DOHH2 (cell line): ENCODE measurements at regions not wholly inside any gene's neighbourhood (a gene's known extent, or its start where the extent isn't known, plus 50 kb on each side); places are given as distances from the start of the nearest gene placed in this dataset.

Source experiments
- H3F3A ChIP-seq: fragments of 200-600 bp; sonication (generic), shearing (Covaris generic); 2 replicates; pipeline ENCODE4 v1.6.0; 2016; ENCODE audit warnings: antibody characterized with exemption, mild to moderate bottlenecking; ENCODE audit not compliant: control insufficient read depth, insufficient read depth
- H3K27ac ChIP-seq: fragments of 200-600 bp; sonication (generic); 2 replicates; pipeline ENCODE4 v1.5.1; 2014; ENCODE audit warnings: low read depth, mild to moderate bottlenecking, low read length, moderate library complexity
- H3K27me3 ChIP-seq: fragments of 200-600 bp; sonication (generic); 2 replicates; pipeline ENCODE4 v1.6.1; 2014; ENCODE audit warnings: mild to moderate bottlenecking, low read length, mixed read lengths; ENCODE audit not compliant: control insufficient read depth
- H3K36me3 ChIP-seq: fragments of 200-600 bp; sonication (generic); 2 replicates; pipeline ENCODE4 v1.6.1; 2014; ENCODE audit warnings: mild to moderate bottlenecking, low read length, moderate library complexity, mixed read lengths; ENCODE audit not compliant: control insufficient read depth
- H3K4me1 ChIP-seq: fragments of 200-600 bp; sonication (generic); 2 replicates; pipeline ENCODE4 v1.6.1; 2014; ENCODE audit warnings: mild to moderate bottlenecking, low read length, mixed read lengths; ENCODE audit not compliant: control insufficient read depth
- H3K4me2 ChIP-seq: fragments of 200-600 bp; sonication (generic); 2 replicates; pipeline ENCODE4 v1.6.0; 2014; ENCODE audit warnings: mild to moderate bottlenecking, low read length, moderate library complexity
- H3K4me3 ChIP-seq: fragments of 200-600 bp; sonication (generic); 2 replicates; pipeline ENCODE4 v1.5.1; 2014; ENCODE audit warnings: mild to moderate bottlenecking, low read length, mixed read lengths
- H3K79me2 ChIP-seq: fragments of 200-600 bp; sonication (generic); 2 replicates; pipeline ENCODE4 v1.6.1; 2014; ENCODE audit warnings: mild to moderate bottlenecking, low read length, mixed read lengths; ENCODE audit not compliant: control insufficient read depth
- H3K9me2 ChIP-seq: fragments of 200-600 bp; sonication (generic); replicated peaks from 2 replicates; pipeline ENCODE4 v1.6.1; 2014; ENCODE audit warnings: mild to moderate bottlenecking, low read length, mixed read lengths; ENCODE audit not compliant: control insufficient read depth
- H3K9me3 ChIP-seq: fragments of 200-600 bp; sonication (generic); 2 replicates; pipeline ENCODE4 v1.6.1; 2014; ENCODE audit warnings: antibody characterized with exemption, low read length, mixed read lengths; ENCODE audit not compliant: control insufficient read depth, insufficient read depth
- H4K20me1 ChIP-seq: fragments of 200-600 bp; sonication (generic); 2 replicates; pipeline ENCODE4 v1.6.0; 2014; ENCODE audit warnings: low read depth, mild to moderate bottlenecking, antibody characterized with exemption, low read length, moderate library complexity; ENCODE audit not compliant: control insufficient read depth, insufficient read depth
- CTCF ChIP-seq: fragments of 200-600 bp; sonication (generic); IDR thresholded peaks from one replicate; pipeline ENCODE4 v1.5.1; 2014; ENCODE audit warnings: antibody characterized with exemption, mild to moderate bottlenecking, low read depth, low read length; ENCODE audit not compliant: poor library complexity, severe bottlenecking
- EZH2phosphoT487 ChIP-seq: fragments of 200-600 bp; sonication (generic); IDR thresholded peaks from 2 replicates; pipeline ENCODE4 v1.6.1; 2017; ENCODE audit warnings: borderline replicate concordance, mild to moderate bottlenecking, antibody characterized with exemption, low read length, moderate library complexity, mixed read lengths

- no peaks in the 10 kb centered on the region for H3K79me2 ChIP-seq
- no peak for TF ChIP-seq EZH2phosphoT487
- no peak for TF ChIP-seq CTCF
Measured at GRCh38 chr13:50318887-50319286, 303.6 kb downstream of the KCNRG start.

GRCh38 chr13:50319635-50320255 is 304.5 kb downstream of the KCNRG start:
- Histone ChIP-seq H3K9me2 (no peaks in the 10 kb centered on the region), H3K4me2 (no peak overlapping the region), H3K79me2 (no peaks in the 10 kb centered on the region), H3K27me3 (no peaks in the 10 kb centered on the region), H3F3A (no peaks in the 10 kb centered on the region), H3K4me3 (no peak overlapping the region), H3K27ac (no peak overlapping the region), H3K36me3 (no peaks in the 10 kb centered on the region), H3K9me3 (no peaks in the 10 kb centered on the region), H3K4me1 (peaks cover 14% of the 10 kb centered on the region), H4K20me1 (no peaks in the 10 kb centered on the region)
- TF ChIP-seq CTCF (no peak), EZH2phosphoT487 (no peak)

More at GRCh38 chr13:50318887-50319286, 303.6 kb downstream of the KCNRG start:
- H3F3A ChIP-seq = no peaks in the 10 kb centered on the region
- no peaks in the 10 kb centered on the region for H3K9me3 ChIP-seq
- no peak overlapping the region for H3K27ac ChIP-seq
- no peaks in the 10 kb centered on the region for H4K20me1 ChIP-seq
- no peaks in the 10 kb centered on the region for H3K9me2 ChIP-seq
- no peak overlapping the region for H3K4me3 ChIP-seq
- H3K27me3 ChIP-seq = no peaks in the 10 kb centered on the region
- H3K36me3 ChIP-seq = no peaks in the 10 kb centered on the region
- H3K4me2 ChIP-seq = no peak overlapping the region
- H3K4me1 ChIP-seq = peaks cover 18% of the 10 kb centered on the region

- H3K4me1 ChIP-seq = peaks cover 12% of the 10 kb centered on the region
- H3K9me3 ChIP-seq = no peaks in the 10 kb centered on the region
- no peak for TF ChIP-seq EZH2phosphoT487
- TF ChIP-seq CTCF = no peak
- H3K4me2 ChIP-seq = no peak overlapping the region
- H4K20me1 ChIP-seq = no peaks in the 10 kb centered on the region
- no peaks in the 10 kb centered on the region for H3K27me3 ChIP-seq
- H3K9me2 ChIP-seq = no peaks in the 10 kb centered on the region
- H3K27ac ChIP-seq = no peak overlapping the region
- H3F3A ChIP-seq = no peaks in the 10 kb centered on the region
- no peaks in the 10 kb centered on the region for H3K79me2 ChIP-seq
- H3K4me3 ChIP-seq = no peak overlapping the region
- H3K36me3 ChIP-seq = no peaks in the 10 kb centered on the region
Measured at GRCh38 chr13:50320271-50320862, 305.1 kb downstream of the KCNRG start.
